IMR-90 (cell line): ENCODE measurements at regions not wholly inside any gene's neighbourhood (a gene's known extent, or its start where the extent isn't known, plus 50 kb on each side); places are given as distances from the start of the nearest gene placed in this dataset.

Source experiments
- ATAC-seq: fragments of 200-7000 bp; cut with Tn5 transposase; 2 replicates; pipeline ENCODE4 v1.9.1; 2020; ENCODE audit warnings: low read depth, mild to moderate bottlenecking, moderate library complexity
- BruUV-seq: library from RNA; stranded (reverse); fragments of 400-500 nt; replicated peaks from 2 replicates; lab custom pipeline; 2021; lab: Mats Ljungman, UMichigan
- CTCF ChIA-PET: fragments of 300-600 bp; formaldehyde crosslinking; extraction: SDS; loops from one replicate; lab custom pipeline; 2021; ENCODE audit warnings: antibody characterized with exemption; lab: Yijun Ruan, JAX
- POLR2A ChIA-PET: fragments of 300-600 bp; sonication (Branson Sonifier 250); formaldehyde crosslinking; loops from one replicate; lab custom pipeline; 2022; ENCODE audit warnings: antibody characterized with exemption; ENCODE audit not compliant: unreplicated experiment; lab: Charles Lee
- DNase-seq: peaks from one replicate; pipeline ENCODE4 v3.0.0; 2013
- H2AFZ ChIP-seq: replicated peaks from 2 replicates; pipeline ENCODE3; 2013; ENCODE audit warnings: low read length, mild to moderate bottlenecking; ENCODE audit not compliant: poor library complexity
- H2AK5ac ChIP-seq: 2 replicates; pipeline ENCODE4 v1.6.1; 2013; ENCODE audit warnings: low read depth, low read length, inconsistent platforms
- H2AK9ac ChIP-seq: replicated peaks from 2 replicates; pipeline ENCODE3; 2013; ENCODE audit warnings: mild to moderate bottlenecking, low read depth, low read length, moderate library complexity; ENCODE audit not compliant: poor library complexity
- H2BK120ac ChIP-seq: 2 replicates; pipeline ENCODE4 v1.6.1; 2013; ENCODE audit warnings: low read depth, low read length, inconsistent platforms
- H2BK15ac ChIP-seq: 3 replicates; pipeline ENCODE4 v1.6.1; 2013; ENCODE audit warnings: low read depth, low read length, inconsistent platforms
- H2BK20ac ChIP-seq: 2 replicates; pipeline ENCODE4 v1.6.1; 2013; ENCODE audit warnings: low read depth, mild to moderate bottlenecking, inconsistent platforms, low read length, moderate library complexity
- H2BK5ac ChIP-seq: 2 replicates; pipeline ENCODE4 v1.6.1; 2013; ENCODE audit warnings: mild to moderate bottlenecking, low read depth, low read length, inconsistent platforms; ENCODE audit not compliant: poor library complexity, severe bottlenecking
- H3K14ac ChIP-seq: replicated peaks from 2 replicates; pipeline ENCODE4 v1.6.1; 2013; ENCODE audit warnings: low read depth, low read length, inconsistent platforms
- H3K18ac ChIP-seq: 2 replicates; pipeline ENCODE4 v1.6.1; 2013; ENCODE audit warnings: low read depth, low read length, control low read depth
- H3K23ac ChIP-seq: 2 replicates; pipeline ENCODE4 v1.6.1; 2013; ENCODE audit warnings: low read depth, low read length, inconsistent platforms
- H3K27ac ChIP-seq: 2 replicates; pipeline ENCODE4 v1.5.1; 2013; ENCODE audit warnings: mild to moderate bottlenecking, control low read depth, low read length; ENCODE audit not compliant: insufficient read depth
- H3K27me3 ChIP-seq: 2 replicates; pipeline ENCODE4 v1.6.1; 2013; ENCODE audit warnings: low read length; ENCODE audit not compliant: control insufficient read depth, insufficient read depth
- H3K36me3 ChIP-seq: 2 replicates; pipeline ENCODE4 v1.6.1; 2013; ENCODE audit warnings: low read length, mixed read lengths; ENCODE audit not compliant: control insufficient read depth, insufficient read depth
- H3K4ac ChIP-seq: 2 replicates; pipeline ENCODE4 v1.6.1; 2013; ENCODE audit warnings: low read depth, low read length, inconsistent platforms
- H3K4me1 ChIP-seq: 2 replicates; pipeline ENCODE4 v1.6.1; 2013; ENCODE audit warnings: low read length, mixed read lengths; ENCODE audit not compliant: control insufficient read depth, insufficient read depth
- H3K4me2 ChIP-seq: 2 replicates; pipeline ENCODE4 v1.6.1; 2013; ENCODE audit warnings: low read depth, mild to moderate bottlenecking, control low read depth, low read length, moderate library complexity
- H3K4me3 ChIP-seq: 2 replicates; pipeline ENCODE4 v1.5.1; 2013; ENCODE audit warnings: low read depth, mild to moderate bottlenecking, control low read depth, low read length, moderate library complexity; ENCODE audit not compliant: insufficient read depth
- H3K56ac ChIP-seq: 2 replicates; pipeline ENCODE4 v1.6.1; 2013; ENCODE audit warnings: low read length, inconsistent platforms; ENCODE audit not compliant: insufficient read depth; ENCODE audit errors: extremely low read depth
- H3K79me1 ChIP-seq, 2 experiments: 2 replicates each; pipeline ENCODE4 v1.6.1; 2013; ENCODE audit warnings: low read length in 2 of 2, inconsistent platforms in 1 of 2, low read depth in 1 of 2
- H3K9ac ChIP-seq: 2 replicates; pipeline ENCODE4 v1.6.1; 2013; ENCODE audit warnings: low read depth, low read length, control low read depth
- H3K9me1 ChIP-seq: 2 replicates; pipeline ENCODE4 v1.6.1; 2013; ENCODE audit warnings: low read length, inconsistent platforms; ENCODE audit not compliant: insufficient read depth
- H3K9me3 ChIP-seq: 2 replicates; pipeline ENCODE4 v1.6.1; 2013; ENCODE audit warnings: low read length; ENCODE audit not compliant: control insufficient read depth, insufficient read depth
- H4K20me1 ChIP-seq: 2 replicates; pipeline ENCODE4 v1.6.1; 2013; ENCODE audit warnings: low read length, inconsistent platforms; ENCODE audit not compliant: insufficient read depth
- H4K5ac ChIP-seq: 2 replicates; pipeline ENCODE4 v1.6.1; 2013; ENCODE audit warnings: mild to moderate bottlenecking, low read depth, low read length, control low read depth
- H4K8ac ChIP-seq, 2 experiments: 2 replicates each; pipeline ENCODE4 v1.6.1; 2013; ENCODE audit warnings: low read depth in 2 of 2, low read length in 2 of 2, control low read depth in 1 of 2, inconsistent platforms in 1 of 2
- H4K91ac ChIP-seq: 2 replicates; pipeline ENCODE4 v1.6.1; 2013; ENCODE audit warnings: low read depth, low read length, inconsistent platforms; ENCODE audit not compliant: insufficient read depth
- BHLHE40 ChIP-seq: fragments of 150-350 bp; IDR thresholded peaks from 2 replicates; pipeline ENCODE4 v1.6.1; 2016; ENCODE audit warnings: mild to moderate bottlenecking, low read depth, low read length
- CEBPB ChIP-seq: IDR thresholded peaks from 2 replicates; pipeline ENCODE4 v1.6.1; 2012; ENCODE audit warnings: low read depth, low read length, improper control_type of control experiment
- CHD1 ChIP-seq: IDR thresholded peaks from 2 replicates; pipeline ENCODE4 v1.6.1; 2012; ENCODE audit warnings: low read depth, low read length, improper control_type of control experiment
- ELK1 ChIP-seq: fragments of 150-350 bp; IDR thresholded peaks from 2 replicates; pipeline ENCODE4 v1.6.1; 2016; ENCODE audit warnings: low read depth, mild to moderate bottlenecking, low read length, moderate library complexity, borderline replicate concordance
- FOS ChIP-seq: fragments of 150-350 bp; IDR thresholded peaks from 2 replicates; pipeline ENCODE4 v1.6.1; 2016; ENCODE audit warnings: low read depth, low read length
- MAFK ChIP-seq: IDR thresholded peaks from 2 replicates; pipeline ENCODE4 v1.6.1; 2012; ENCODE audit warnings: low read depth, low read length, improper control_type of control experiment
- MAZ ChIP-seq: IDR thresholded peaks from 2 replicates; pipeline ENCODE4 v1.6.1; 2012; ENCODE audit warnings: low read depth, mild to moderate bottlenecking, low read length, improper control_type of control experiment, moderate library complexity, borderline replicate concordance
- MXI1 ChIP-seq: IDR thresholded peaks from 2 replicates; pipeline ENCODE4 v1.6.1; 2012; ENCODE audit warnings: low read depth, mild to moderate bottlenecking, low read length, moderate library complexity, borderline replicate concordance
- NFE2L2 ChIP-seq: fragments of 150-350 bp; IDR thresholded peaks from 2 replicates; pipeline ENCODE4 v1.6.1; 2016; ENCODE audit warnings: low read depth, mild to moderate bottlenecking, low read length
- POLR2A ChIP-seq: IDR thresholded peaks from 2 replicates; pipeline ENCODE4 v1.6.1; 2012; ENCODE audit warnings: mild to moderate bottlenecking, low read depth, low read length
- RAD21 ChIP-seq: IDR thresholded peaks from 2 replicates; pipeline ENCODE4 v1.6.1; 2012; ENCODE audit warnings: low read length, improper control_type of control experiment
- RCOR1 ChIP-seq: IDR thresholded peaks from 2 replicates; pipeline ENCODE4 v1.6.1; 2012; ENCODE audit warnings: mild to moderate bottlenecking, low read length, improper control_type of control experiment; ENCODE audit not compliant: insufficient replicate concordance
- RFX5 ChIP-seq: IDR thresholded peaks from 2 replicates; pipeline ENCODE4 v1.8.0; 2012; ENCODE audit warnings: low read depth, mild to moderate bottlenecking, low read length, moderate library complexity
- SMC3 ChIP-seq: fragments of 150-350 bp; IDR thresholded peaks from 2 replicates; pipeline ENCODE4 v1.6.1; 2016; ENCODE audit warnings: low read depth, mild to moderate bottlenecking, antibody characterized with exemption, low read length, moderate library complexity
- WGBS, 2 experiments: methylation state at CpG; one replicate each; pipeline versions ENCODE4 v1.1.5 to v1.1.7; 2013; ENCODE audit warnings: missing lambda C conversion rate in 2 of 2; ENCODE audit not compliant: insufficient read length in 1 of 2; ENCODE audit errors: extremely low coverage in 2 of 2; 5-methylcytosine and 5-hydroxymethylcytosine counted together
- dilution Hi-C: fragments of 300-500 bp; cut with HindIII; formaldehyde crosslinking; loops from one replicate; pipeline ENCODE4 v1.14.3; 2018; ENCODE audit warnings: low sequenced_read_pairs; ENCODE audit not compliant: unreplicated experiment
- in situ Hi-C: fragments of 300-500 bp; cut with MboI; formaldehyde crosslinking; loops from 3 replicates; pipeline ENCODE4 v1.14.3; 2019; ENCODE audit warnings: low sequenced_read_pairs, inconsistent platforms, mixed read lengths
- intact Hi-C: fragments of 100-400 bp; cut with micrococcal nuclease; formaldehyde crosslinking; loops from 2 replicates; pipeline ENCODE4 v1.10.0; 2022
- TF ChIP-seq, protein P1 (sequence below): fragments of 150-350 bp; IDR thresholded peaks from 2 replicates; pipeline ENCODE4 v1.6.1; 2017; ENCODE audit warnings: mild to moderate bottlenecking, antibody characterized with exemption, low read length, low read depth
- TF ChIP-seq, protein P2 (sequence below): conservative IDR thresholded peaks from 2 replicates; pipeline ENCODE4 v1.5.1; 2012; ENCODE audit warnings: mild to moderate bottlenecking, low read depth, low read length, improper control_type of control experiment

DNA sequence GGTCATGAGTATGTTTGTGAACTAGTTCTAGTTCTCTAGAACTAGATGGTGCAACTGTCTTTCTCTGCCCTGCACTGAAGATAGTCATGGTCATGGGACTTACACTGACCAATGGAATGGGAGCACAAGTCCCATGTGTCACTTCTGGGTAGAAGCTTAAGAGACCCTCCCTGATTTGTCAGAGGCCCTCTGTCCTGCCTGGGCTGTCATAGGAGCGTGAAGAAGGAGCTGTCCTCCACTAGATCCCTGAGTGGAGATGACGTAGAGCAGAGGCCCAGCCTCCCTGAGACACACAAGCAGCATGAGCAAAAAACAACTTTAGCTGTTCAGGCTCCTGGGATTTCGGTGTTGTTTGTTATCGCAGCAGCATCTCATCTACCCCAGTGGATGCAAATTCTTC lies 514.5 kb downstream of the PREX1 start:
- Histone ChIP-seq H3K14ac (no peak overlapping the region), H3K79me1 (no peaks in the 10 kb centered on the region), H2AK5ac (no peak overlapping the region), H3K56ac (no peak overlapping the region), H3K9me3 (no peaks in the 10 kb centered on the region), H4K91ac (no peak overlapping the region), H2BK15ac (no peak overlapping the region), H4K20me1 (no peaks in the 10 kb centered on the region; the same call in 1 of the 2 replicates), H3K18ac (no peak overlapping the region), H3K36me3 (no peaks in the 10 kb centered on the region), H3K27ac (no peak overlapping the region), H3K9ac (no peak overlapping the region), H3K9me1 (no peaks in the 10 kb centered on the region), H3K27me3 (peaks cover 33% of the 10 kb centered on the region), H4K5ac (no peak overlapping the region), H2AFZ (no peak overlapping the region), H3K4me1 (no peaks in the 10 kb centered on the region), H2BK20ac (no peak overlapping the region), H3K4me2 (no peak overlapping the region), H2BK120ac (no peak overlapping the region), H2AK9ac (no peak overlapping the region), H4K8ac (no peak overlapping the region), H3K23ac (no peak overlapping the region), H3K4ac (no peak overlapping the region), H3K4me3 (no peak overlapping the region), H2BK5ac (no peak overlapping the region)
- WGBS, 2 experiments: 59% methylated on average over 2 of the region's 4 CpGs; no CpG with 5 or more reads in 1 of the 2 experiments
- no TSS peak for BruUV-seq
- intact Hi-C loops (no loop called here), in situ Hi-C loops (no loop called here), dilution Hi-C loops (no loop called here)
- CTCF ChIA-PET: interaction anchor here (0.6 kb wide), 1 partner anchor 1126 kb away, joined by 7 read pairs; no protein-coding TSS in a partner anchor
- POLR2A ChIA-PET: no interaction called here
- TF ChIP-seq RCOR1 (no peak), CHD1 (no peak), RFX5 (no peak), MAFK (no peak), BHLHE40 (no peak), SMC3 (no peak), NFE2L2 (no peak), ELK1 (no peak), RAD21 (no peak), CEBPB (no peak), FOS (no peak), MAZ (no peak), MXI1 (no peak), POLR2A (no peak)
- TF ChIP-seq, protein P1, sequence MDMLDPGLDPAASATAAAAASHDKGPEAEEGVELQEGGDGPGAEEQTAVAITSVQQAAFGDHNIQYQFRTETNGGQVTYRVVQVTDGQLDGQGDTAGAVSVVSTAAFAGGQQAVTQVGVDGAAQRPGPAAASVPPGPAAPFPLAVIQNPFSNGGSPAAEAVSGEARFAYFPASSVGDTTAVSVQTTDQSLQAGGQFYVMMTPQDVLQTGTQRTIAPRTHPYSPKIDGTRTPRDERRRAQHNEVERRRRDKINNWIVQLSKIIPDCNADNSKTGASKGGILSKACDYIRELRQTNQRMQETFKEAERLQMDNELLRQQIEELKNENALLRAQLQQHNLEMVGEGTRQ: no peak
- TF ChIP-seq, protein P2, sequence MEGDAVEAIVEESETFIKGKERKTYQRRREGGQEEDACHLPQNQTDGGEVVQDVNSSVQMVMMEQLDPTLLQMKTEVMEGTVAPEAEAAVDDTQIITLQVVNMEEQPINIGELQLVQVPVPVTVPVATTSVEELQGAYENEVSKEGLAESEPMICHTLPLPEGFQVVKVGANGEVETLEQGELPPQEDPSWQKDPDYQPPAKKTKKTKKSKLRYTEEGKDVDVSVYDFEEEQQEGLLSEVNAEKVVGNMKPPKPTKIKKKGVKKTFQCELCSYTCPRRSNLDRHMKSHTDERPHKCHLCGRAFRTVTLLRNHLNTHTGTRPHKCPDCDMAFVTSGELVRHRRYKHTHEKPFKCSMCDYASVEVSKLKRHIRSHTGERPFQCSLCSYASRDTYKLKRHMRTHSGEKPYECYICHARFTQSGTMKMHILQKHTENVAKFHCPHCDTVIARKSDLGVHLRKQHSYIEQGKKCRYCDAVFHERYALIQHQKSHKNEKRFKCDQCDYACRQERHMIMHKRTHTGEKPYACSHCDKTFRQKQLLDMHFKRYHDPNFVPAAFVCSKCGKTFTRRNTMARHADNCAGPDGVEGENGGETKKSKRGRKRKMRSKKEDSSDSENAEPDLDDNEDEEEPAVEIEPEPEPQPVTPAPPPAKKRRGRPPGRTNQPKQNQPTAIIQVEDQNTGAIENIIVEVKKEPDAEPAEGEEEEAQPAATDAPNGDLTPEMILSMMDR: no peak
- DNase-seq (no peak), ATAC-seq (no peak)
